DND-41 (cell line): ENCODE measurements at regions not wholly inside any gene's neighbourhood (a gene's known extent, or its start where the extent isn't known, plus 50 kb on each side); places are given as distances from the start of the nearest gene placed in this dataset.

Source experiments
- CTCF ChIP-seq: IDR thresholded peaks from 2 replicates; pipeline ENCODE4 v1.5.1; 2012; ENCODE audit warnings: borderline replicate concordance, low read length, moderate library complexity, mild to moderate bottlenecking; ENCODE audit not compliant: poor library complexity, severe bottlenecking; ENCODE audit errors: extremely low read depth
- EZH2 ChIP-seq: IDR thresholded peaks from 3 replicates; pipeline ENCODE4 v1.6.1; 2012; ENCODE audit warnings: borderline replicate concordance, low read depth, mild to moderate bottlenecking, moderate library complexity, low read length, inconsistent platforms; ENCODE audit not compliant: severe bottlenecking

DNA sequence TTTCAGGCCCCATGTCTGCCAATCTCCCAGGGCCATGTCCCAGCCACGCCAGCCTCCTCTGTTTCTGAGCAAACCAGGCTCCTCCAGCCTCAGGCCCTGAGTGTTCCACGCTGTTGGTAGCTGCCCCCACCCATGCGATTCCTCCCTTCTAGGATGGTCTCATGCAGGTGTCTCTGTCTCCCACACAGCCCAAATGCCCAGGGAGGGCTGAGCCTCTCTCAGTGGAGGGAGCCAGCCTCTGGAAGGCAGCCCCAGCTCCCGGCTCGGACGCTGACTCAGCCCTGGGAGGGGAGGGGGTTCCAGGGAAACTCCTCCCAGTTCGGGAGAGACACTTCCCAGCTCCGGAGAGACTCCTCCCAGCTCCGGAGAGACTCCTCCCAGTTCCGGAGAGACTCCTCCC is 122.9 kb upstream of the AFDN start:
- TF ChIP-seq CTCF (no peak), EZH2 (no peak)
